GM21381 (cell line): ENCODE measurements at regions not wholly inside any gene's neighbourhood (a gene's known extent, or its start where the extent isn't known, plus 50 kb on each side); places are given as distances from the start of the nearest gene placed in this dataset.
A peak's percentile ranks its signal among the peaks of the same experiment; 100 is the strongest.
"Not testable (repeated sequence)": the region's sequence is repeated elsewhere in the genome, so short reads cannot be mapped to it uniquely, and the experiment has no call there.

ENCODE experiments used
- ATAC-seq: cut with Tn5 transposase; IDR thresholded peaks from one replicate; pipeline ENCODE4 v1.9.1; 2021; ENCODE audit warnings: mild to moderate bottlenecking, moderate library complexity; ENCODE audit not compliant: unreplicated experiment

- no peak for ATAC-seq
These were observed 155.5 kb upstream of the MOCS2 start for GRCh38 chr5:53265043-53265442.

DNA sequence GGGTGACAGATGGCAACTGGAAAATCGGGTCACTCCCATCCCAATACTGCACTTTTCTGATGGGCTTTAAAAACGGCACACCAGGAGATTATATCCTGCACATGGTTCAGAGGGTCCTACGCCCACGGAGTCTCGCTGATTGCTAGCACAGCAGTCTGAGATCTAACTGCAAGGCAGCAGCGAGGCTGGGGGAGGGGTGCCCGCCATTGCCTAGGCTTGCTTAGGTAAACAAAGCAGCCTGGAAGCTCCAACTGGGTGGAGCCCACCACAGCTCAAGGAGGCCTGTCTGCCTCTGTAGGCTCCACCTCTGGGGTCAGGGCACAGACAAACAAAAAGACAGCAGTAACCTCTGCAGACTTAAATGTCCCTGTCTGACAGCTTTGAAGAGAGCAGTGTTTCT, 158.7 kb upstream of the MOCS2 start:
- not testable (repeated sequence) for ATAC-seq

- no peak for ATAC-seq
These were observed 166.1 kb upstream of the MOCS2 start for GRCh38 chr5:53275666-53276065.

DNA sequence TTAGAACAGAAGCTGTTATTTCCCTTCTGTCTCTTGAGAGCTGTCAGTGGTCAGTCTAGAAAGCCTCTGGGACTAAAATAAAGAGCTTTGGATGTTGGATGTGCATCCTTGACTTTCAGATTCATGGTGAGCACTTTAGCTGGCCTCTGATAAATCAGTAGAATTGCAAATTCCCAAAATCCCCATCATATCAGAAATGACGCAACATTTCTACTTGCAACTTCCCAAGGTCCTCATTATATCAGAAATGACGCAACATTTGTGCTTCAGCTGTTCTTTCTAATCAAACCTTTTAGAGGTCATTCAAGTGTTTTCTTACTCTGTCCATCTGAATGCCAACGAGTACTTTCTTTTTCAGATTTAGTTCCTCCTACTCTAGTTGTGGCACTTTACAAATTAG, 167.3 kb upstream of the MOCS2 start:
- ATAC-seq = no peak

- ATAC-seq = no peak
These were observed 167.9 kb upstream of the MOCS2 start for GRCh38 chr5:53277491-53277890.

DNA sequence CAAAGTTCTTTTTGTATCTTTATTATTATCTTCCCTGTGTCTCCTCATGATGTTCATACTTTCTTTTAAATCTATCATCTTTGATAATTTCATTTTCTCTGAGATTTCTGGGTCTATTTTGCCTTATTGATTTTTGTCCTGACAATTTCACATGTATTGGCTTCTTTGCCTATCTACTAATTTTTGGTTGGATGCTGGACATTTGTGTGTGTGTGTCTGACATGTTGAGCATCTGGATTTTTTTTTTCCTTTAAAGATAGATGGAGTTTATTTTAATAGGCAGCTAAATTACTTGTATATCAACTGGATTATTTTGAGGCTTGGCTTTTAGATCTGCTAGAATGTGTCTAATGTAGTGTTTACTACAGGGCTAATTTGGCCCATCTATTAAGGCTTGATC, 178.0 kb upstream of the MOCS2 start:
- ATAC-seq = no peak

GRCh38 chr5:53288511-53288910, 179.0 kb upstream of the MOCS2 start:
- ATAC-seq = no peak

GRCh38 chr5:53291047-53291446, 181.5 kb upstream of the MOCS2 start:
- ATAC-seq = no peak

GRCh38 chr5:53291528-53291927, 182.0 kb upstream of the MOCS2 start:
- no peak for ATAC-seq

GRCh38 chr5:53298841-53299240, 181.6 kb upstream of the FST start:
- no peak for ATAC-seq

- no peak for ATAC-seq
These were observed 177.9 kb upstream of the FST start for GRCh38 chr5:53302529-53302928.

- ATAC-seq = no peak
These were observed 177.3 kb upstream of the FST start for GRCh38 chr5:53303105-53303504.

GRCh38 chr5:53305316-53305715, 175.1 kb upstream of the FST start:
- not testable (repeated sequence) for ATAC-seq

DNA sequence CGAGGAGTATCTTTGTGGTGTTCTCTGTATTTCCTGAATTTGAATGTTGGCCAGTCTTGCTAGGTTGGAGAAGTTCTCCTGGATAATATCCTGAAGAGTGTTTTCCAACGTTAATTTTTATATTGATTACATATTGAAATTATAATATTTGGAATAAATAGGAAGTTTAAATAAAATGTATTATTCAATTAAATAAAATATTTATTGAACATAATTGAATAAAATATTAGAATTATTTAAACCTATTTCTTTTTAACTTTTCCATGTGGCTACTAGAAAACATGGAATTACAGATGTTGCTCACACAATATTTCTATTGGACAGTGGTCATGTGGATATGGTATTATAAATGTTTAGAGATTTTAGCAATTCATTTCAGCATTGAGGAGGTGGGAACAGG, 170.8 kb upstream of the FST start:
- no peak for ATAC-seq

- no peak for ATAC-seq
These were observed 168.7 kb upstream of the FST start for GRCh38 chr5:53311681-53312080.

DNA sequence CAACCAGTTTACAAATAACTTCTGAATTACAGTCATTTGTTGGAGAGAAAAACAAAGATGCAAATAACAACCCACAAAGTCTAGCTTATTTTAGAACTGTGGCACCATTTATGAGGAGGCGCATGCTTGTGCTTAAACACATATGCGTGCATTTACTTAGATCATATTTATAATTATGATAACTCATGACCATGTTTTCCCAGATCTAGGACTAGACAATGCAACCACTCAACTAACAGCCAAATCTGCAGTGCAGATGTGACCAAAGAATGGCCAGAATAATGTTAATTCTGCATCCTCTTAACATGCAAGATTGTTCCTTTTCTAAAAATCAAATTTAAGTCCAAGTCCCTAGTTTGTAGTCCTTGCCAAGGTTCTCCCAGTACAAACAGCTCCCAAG, 167.3 kb upstream of the FST start:
- ATAC-seq = no peak

DNA sequence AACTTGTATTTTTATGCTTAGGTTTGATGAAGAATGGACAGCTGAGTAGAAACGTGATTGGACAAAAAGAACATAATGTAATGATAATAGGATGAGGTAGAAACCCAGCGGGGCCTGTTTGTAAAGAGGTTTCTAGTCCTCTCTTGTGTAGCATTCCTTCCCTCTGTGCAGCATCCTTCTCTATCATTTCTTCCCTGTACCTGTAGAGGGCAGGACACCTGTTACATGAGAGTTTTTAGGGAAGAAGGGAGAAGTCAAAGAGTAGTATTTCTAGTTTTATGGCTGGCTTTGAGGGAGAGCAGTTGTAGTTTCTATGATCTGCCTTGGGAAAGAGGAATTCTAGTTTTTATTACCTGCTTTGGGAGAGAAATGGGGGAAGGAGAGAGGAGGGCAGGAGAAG, 162.1 kb upstream of the FST start:
- no peak for ATAC-seq

GRCh38 chr5:53319315-53319714, 161.1 kb upstream of the FST start:
- no peak for ATAC-seq

DNA sequence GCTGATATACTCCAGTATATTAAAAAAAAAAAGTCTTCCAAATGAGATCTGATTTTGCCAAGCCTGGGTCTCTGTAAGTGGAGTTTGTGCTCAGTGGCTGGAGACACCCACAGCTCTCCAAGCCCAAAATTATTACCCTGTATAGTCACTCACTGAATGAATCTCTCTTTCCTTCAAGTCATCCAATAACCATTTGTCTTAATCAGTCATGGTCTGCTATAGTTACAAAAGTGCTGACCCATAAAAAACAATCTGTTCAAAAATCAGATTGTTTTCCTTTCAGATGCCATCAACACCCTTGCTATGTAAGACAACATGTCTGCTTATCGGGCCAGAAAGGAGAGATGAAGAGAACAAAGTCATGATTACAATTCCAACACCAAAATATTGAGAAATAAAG, 159.4 kb upstream of the FST start:
- no peak for ATAC-seq

- no peak for ATAC-seq
These were observed 158.7 kb upstream of the FST start for GRCh38 chr5:53321721-53322120.

GRCh38 chr5:53322257-53322656, 158.2 kb upstream of the FST start:
- ATAC-seq = no peak

GRCh38 chr5:53323511-53323910, 156.9 kb upstream of the FST start:
- ATAC-seq = no peak

DNA sequence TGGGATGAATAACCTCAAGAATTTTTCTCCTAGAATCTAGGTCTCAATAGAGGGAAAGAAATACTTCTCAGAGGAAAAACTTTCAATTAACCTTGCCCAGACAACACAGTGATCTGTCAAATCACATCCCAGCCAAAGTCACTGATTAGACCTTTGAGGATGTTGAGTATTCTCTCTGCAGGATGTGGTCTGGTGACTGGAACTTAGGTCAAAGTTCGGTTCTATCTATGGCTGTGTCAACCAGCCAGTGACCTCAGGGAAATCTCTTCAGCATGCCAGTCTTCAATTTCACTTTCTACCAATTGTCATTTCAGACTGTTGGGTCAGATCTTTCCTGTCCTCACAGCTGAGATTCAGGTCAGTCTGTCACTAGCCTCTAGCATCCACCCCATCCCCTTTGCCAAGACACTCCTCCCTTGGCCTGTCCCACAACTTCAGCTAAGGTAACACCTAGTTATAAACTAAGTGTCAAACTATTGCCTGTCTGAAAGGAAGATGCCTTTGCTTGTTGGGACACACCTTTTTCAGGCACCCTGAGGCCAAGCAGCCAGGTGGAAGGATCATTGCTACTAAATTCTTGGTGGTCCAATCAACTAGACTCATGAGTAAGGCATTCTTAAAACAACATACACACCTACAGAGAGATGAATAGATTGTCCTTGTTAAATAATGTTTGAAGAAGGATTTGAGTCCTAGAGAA, 156.3 kb upstream of the FST start:
- peak; percentile 77 for ATAC-seq
